IPS-18c (cell line): ENCODE measurements at regions not wholly inside any gene's neighbourhood (a gene's known extent, or its start where the extent isn't known, plus 50 kb on each side); places are given as distances from the start of the nearest gene placed in this dataset.

Experiments used
- H3K4me3 ChIP-seq: 2 replicates; pipeline ENCODE4 v1.7.0; 2013; ENCODE audit warnings: low read depth, mild to moderate bottlenecking, low read length, moderate library complexity; ENCODE audit not compliant: insufficient read depth
- H3K9me3 ChIP-seq: one replicate; pipeline ENCODE4 v1.6.1; 2013; ENCODE audit warnings: mild to moderate bottlenecking, low read length, moderate library complexity; ENCODE audit not compliant: control insufficient read depth, insufficient read depth

DNA sequence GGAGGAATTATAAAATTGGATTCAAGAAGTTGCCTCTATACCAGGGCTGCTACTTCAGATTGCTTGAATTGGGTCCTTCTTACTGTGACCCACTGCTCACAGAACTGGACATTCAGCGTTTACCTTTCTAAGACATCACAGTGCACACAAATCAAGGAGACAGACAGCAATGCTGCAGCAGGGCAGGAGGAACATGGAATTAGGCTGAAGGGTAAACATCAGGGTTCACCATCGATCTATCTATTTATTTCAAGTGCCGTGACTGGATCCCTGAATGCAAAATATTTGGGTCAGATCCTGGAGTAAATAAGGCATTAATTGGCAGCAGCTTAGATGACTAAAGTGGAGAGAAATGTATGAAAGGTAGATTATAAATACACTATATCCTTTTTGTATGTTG is 76.9 kb upstream of the HMGA2 start:
- H3K9me3 ChIP-seq, result no peaks in the 10 kb centered on the region
- no peak overlapping the region for H3K4me3 ChIP-seq

DNA sequence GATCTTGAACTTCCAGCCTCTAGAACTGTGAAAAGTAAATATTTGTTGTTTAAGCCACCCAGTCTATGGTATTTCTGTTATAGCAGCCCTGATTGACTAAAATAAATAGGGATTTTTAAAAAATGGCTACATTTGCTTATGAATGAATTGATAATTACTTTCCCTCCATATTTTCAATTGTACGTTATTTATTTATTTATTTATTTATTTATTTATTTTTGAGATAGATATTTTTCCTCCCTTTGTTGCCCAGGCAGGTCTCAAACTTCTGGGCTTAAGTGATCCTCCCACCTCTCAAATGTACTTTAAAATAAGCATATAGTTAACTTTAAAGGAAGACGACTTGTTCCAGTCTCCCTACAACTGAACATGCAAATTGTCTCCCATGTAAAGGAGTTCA is 76.0 kb upstream of the HMGA2 start:
- H3K4me3 ChIP-seq, result no peak overlapping the region
- H3K9me3 ChIP-seq, result no peaks in the 10 kb centered on the region

DNA sequence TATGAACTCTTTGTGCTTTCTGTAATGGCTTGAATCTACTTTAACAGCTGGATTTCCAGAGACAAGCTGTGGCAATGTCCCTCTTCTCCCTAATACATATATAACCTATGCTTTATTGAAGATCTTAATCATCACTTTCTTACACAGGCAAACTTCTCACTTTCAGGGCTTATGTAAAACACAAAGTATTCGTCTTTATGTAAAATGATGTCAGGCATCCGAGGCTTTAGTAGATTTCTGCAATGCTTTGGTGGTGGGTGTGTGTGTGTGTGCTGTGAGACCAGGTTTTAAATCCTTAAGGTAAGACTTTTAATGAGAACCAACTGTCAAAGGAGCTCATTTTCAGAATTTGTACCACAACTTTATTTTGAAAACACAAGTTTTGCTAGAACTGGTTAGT is 70.0 kb upstream of the HMGA2 start:
- Histone ChIP-seq H3K9me3 (no peaks in the 10 kb centered on the region), H3K4me3 (no peak overlapping the region)

DNA sequence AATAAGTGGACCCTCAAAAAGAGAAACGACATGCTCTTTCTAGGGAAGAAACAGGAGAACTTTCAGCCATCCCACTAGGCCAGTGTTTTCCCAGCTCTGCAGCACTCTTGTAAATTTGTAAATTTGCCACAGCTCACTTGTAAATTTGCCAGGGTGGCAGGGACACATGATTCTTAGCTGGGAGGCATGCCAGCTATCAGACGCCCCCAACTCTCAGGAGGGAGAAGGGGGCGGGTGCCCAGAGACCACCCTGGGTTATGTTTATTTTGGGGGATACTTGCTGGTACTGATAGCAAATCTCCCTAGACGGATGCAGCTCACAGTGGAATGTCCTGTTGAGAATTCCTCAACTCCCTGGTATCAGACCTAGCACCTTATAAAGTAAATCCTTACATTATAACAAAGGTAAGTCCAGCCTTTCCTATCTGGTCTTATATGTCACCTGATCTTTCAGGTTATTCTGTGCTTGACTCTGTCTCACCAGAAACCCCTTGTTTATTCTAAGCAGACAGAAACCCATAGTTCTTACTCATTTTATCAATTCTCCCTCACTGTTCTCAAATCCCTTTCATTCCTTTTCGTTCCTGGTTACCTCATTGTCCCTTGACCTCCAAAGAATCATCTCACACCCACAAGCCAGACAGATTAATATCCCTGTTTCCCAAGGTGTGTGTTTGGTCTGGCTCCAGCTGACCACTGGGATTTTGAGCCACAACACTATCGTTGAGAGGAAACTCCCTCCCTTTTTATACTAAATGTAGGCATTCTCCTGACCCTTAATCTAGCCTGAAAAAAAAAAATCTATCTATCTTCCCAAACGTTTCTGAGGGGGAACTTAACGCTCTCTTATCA is 69.3 kb upstream of the HMGA2 start:
- no peak overlapping the region for H3K4me3 ChIP-seq
- H3K9me3 ChIP-seq, result no peaks in the 10 kb centered on the region

DNA sequence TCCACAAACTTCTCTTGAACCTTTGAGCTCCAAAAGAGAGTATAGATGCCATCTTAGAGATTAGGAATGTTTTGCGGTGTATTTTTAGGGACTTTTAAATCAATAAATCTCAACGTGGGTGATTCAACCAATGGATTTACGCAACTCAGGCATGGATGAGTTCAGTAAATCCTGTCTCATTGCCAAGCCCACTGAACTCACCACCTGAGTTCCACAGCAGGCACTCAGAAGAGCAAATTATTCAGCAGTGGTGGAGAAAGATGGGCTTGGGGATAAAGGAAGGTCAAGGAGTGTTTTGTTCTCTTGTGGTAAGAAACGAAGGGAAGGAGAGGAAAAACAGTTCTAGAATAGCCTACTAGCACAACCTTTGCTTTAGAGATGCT is 68.7 kb upstream of the HMGA2 start:
- H3K4me3 ChIP-seq, result no peak overlapping the region
- no peaks in the 10 kb centered on the region for H3K9me3 ChIP-seq

GRCh38 chr12:65756267-65756666 is 68.0 kb upstream of the HMGA2 start:
- H3K9me3 ChIP-seq, result no peaks in the 10 kb centered on the region
- H3K4me3 ChIP-seq, result no peak overlapping the region

GRCh38 chr12:65756956-65757511 is 67.2 kb upstream of the HMGA2 start:
- H3K9me3 ChIP-seq, result no peaks in the 10 kb centered on the region
- no peak overlapping the region for H3K4me3 ChIP-seq

GRCh38 chr12:65758401-65758800 is 65.9 kb upstream of the HMGA2 start:
- Histone ChIP-seq H3K4me3 (no peak overlapping the region), H3K9me3 (no peaks in the 10 kb centered on the region)

GRCh38 chr12:65759735-65760134 is 64.5 kb upstream of the HMGA2 start:
- H3K9me3 ChIP-seq, result no peaks in the 10 kb centered on the region
- H3K4me3 ChIP-seq, result no peak overlapping the region

- no peaks in the 10 kb centered on the region for H3K9me3 ChIP-seq
- H3K4me3 ChIP-seq, result no peak overlapping the region
Measured at GRCh38 chr12:65761301-65761700, 63.0 kb upstream of the HMGA2 start.

DNA sequence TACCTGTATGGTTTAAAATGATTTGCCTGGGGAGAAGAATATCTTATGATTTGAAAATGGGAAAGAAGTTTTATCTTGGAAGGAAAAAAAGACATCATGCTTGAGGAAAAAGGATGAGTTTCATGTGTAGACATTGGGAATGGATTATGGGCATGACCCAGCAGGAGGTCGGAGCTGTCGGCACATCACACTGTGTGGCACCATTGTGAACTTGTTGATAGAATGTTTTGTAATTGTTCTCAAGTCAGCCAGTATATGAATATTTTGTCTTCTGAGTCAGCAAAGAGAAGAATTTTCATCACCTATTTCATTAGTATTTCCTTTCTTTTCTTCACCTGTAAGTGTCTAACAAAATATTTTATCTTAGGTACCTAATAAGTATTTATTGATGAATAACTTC is 60.0 kb upstream of the HMGA2 start:
- H3K9me3 ChIP-seq, result no peaks in the 10 kb centered on the region
- no peak overlapping the region for H3K4me3 ChIP-seq

- Histone ChIP-seq H3K9me3 (no peaks in the 10 kb centered on the region), H3K4me3 (no peak overlapping the region)
Measured at GRCh38 chr12:65765436-65765813, 58.9 kb upstream of the HMGA2 start.

GRCh38 chr12:65769880-65770279 is 54.4 kb upstream of the HMGA2 start:
- no peak overlapping the region for H3K4me3 ChIP-seq
- H3K9me3 ChIP-seq, result no peaks in the 10 kb centered on the region
